ENCODE measurements at regions not wholly inside any gene's neighbourhood (a gene's known extent, or its start where the extent isn't known, plus 50 kb on each side); places are given as distances from the start of the nearest gene placed in this dataset.

DNA sequence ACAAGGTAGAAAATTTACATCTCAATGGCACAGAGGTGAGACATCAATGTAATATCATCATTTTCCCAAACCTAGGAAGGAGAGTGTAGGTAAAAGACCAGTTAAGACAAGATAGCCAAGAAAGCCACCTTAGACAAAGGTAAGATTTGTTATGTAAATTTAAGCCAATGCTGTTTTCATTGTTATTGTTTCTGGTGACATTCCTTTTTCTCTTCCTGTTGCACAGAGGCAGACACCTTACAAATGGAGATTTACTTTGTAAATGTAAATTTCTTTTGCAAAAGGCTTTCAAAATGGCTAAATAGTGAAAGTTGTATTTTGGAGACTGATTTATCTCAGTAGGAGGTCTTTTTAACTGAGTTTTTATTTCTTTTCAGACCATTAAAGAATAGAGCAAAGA lies 159.1 kb downstream of the YIPF5 start:
- no peaks in the 10 kb centered on the region for H3K36me3 ChIP-seq
- H3K27me3 ChIP-seq = no peaks in the 10 kb centered on the region
- ATAC-seq = no peak
- intact Hi-C loops (cut with DNase I) = no loop called here
- DNase-seq = no peak
- no peak for TF ChIP-seq CTCF (IDR thresholded peaks at IDR 0.05)
- H3K4me1 ChIP-seq = peaks cover 0 to 7% (median 0%) of the 10 kb centered on the region in 9 donors
- H3K4me3 ChIP-seq = no peak overlapping the region
- H3K9me3 ChIP-seq = peaks cover 0 to 9% (median 0%) of the 10 kb centered on the region in 11 donors
- no peak overlapping the region for H3K27ac ChIP-seq

GRCh38 chr5:144013816-144014215 lies 156.6 kb downstream of the YIPF5 start:
- no peak overlapping the region for H3K4me3 ChIP-seq
- peaks cover 0 to 9% (median 0%) of the 10 kb centered on the region in 11 donors for H3K9me3 ChIP-seq
- TF ChIP-seq CTCF (IDR thresholded peaks at IDR 0.05) = no peak
- H3K27me3 ChIP-seq = no peaks in the 10 kb centered on the region
- WGBS, 2 donors = 66 to 98% methylated on average over 2 of the region's 2 CpGs
- H3K36me3 ChIP-seq = no peaks in the 10 kb centered on the region
- H3K4me1 ChIP-seq = peaks cover 0 to 7% (median 0%) of the 10 kb centered on the region in 9 donors
- no peak for DNase-seq
- intact Hi-C loops (cut with DNase I) = no loop called here
- H3K27ac ChIP-seq = no peak overlapping the region
- ATAC-seq = no peak

DNA sequence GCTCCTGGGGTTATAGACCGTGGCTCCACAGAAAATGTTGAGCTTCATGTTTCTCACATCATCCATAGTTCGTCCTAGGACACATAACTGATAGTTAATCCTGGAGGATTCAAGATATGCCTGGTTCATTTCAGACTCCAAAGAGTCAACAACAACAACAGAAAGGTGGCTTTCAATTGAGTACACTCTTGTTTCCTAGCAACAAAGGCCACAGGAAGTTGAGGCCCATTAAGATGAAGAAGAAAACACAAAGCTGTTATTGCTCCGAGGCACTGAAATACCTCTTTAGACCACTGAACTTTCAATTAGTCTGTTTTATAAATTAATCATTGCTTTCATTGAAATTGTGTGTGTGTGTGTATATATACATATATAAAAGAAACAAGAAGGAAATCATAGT lies 154.5 kb downstream of the YIPF5 start:
- no peak for DNase-seq
- Histone ChIP-seq H3K9me3 (peaks cover 0 to 9% (median 0%) of the 10 kb centered on the region in 11 donors), H3K27ac (no peak overlapping the region), H3K4me3 (no peak overlapping the region), H3K4me1 (peaks cover 0 to 7% (median 0%) of the 10 kb centered on the region in 9 donors), H3K27me3 (no peaks in the 10 kb centered on the region), H3K36me3 (no peaks in the 10 kb centered on the region)
- no peak for ATAC-seq
- intact Hi-C loops (cut with DNase I) = no loop called here
- TF ChIP-seq CTCF (IDR thresholded peaks at IDR 0.05) = no peak
- WGBS, 2 donors = 44 to 45% methylated on average over 3 of the region's 3 CpGs

GRCh38 chr5:144017119-144017518 lies 153.3 kb downstream of the YIPF5 start:
- peaks cover 0 to 13% (median 0%) of the 10 kb centered on the region in 11 donors for H3K9me3 ChIP-seq
- H3K36me3 ChIP-seq = no peaks in the 10 kb centered on the region
- peaks cover 0 to 7% (median 0%) of the 10 kb centered on the region in 9 donors for H3K4me1 ChIP-seq
- H3K4me3 ChIP-seq = no peak overlapping the region
- intact Hi-C loops (cut with DNase I) = no loop called here
- no peaks in the 10 kb centered on the region for H3K27me3 ChIP-seq
- no peak for DNase-seq
- no peak overlapping the region for H3K27ac ChIP-seq
- 77 to 80% methylated on average over 7 of the region's 7 CpGs for WGBS, 2 donors
- no peak for ATAC-seq
- TF ChIP-seq CTCF (IDR thresholded peaks at IDR 0.05) = no peak

Data from heart right ventricle (tissue), 16 donors.